ENCODE measurements at regions not wholly inside any gene's neighbourhood (a gene's known extent, or its start where the extent isn't known, plus 50 kb on each side); places are given as distances from the start of the nearest gene placed in this dataset.

DNA sequence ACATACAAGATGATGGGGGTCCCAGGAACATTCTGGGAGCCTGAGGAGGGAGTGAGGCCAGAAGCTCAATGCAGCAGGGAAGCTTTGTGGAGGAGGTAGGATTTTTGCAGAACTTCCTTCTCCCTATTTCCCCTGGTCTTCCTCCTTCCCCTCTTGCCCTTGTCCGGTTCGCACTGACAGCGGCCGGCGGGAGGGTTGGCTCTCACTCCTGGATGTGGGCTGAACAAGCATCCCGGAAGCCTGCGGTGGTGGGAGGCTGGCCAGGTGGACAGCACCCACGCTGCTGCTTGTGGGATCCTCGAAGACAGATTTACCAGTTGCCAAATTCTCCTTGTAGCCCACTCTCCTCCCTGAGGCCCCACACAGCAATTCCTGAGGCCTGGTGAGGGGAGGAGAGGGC lies 112.2 kb downstream of the KCNA5 start:
- TF ChIP-seq, protein P1, sequence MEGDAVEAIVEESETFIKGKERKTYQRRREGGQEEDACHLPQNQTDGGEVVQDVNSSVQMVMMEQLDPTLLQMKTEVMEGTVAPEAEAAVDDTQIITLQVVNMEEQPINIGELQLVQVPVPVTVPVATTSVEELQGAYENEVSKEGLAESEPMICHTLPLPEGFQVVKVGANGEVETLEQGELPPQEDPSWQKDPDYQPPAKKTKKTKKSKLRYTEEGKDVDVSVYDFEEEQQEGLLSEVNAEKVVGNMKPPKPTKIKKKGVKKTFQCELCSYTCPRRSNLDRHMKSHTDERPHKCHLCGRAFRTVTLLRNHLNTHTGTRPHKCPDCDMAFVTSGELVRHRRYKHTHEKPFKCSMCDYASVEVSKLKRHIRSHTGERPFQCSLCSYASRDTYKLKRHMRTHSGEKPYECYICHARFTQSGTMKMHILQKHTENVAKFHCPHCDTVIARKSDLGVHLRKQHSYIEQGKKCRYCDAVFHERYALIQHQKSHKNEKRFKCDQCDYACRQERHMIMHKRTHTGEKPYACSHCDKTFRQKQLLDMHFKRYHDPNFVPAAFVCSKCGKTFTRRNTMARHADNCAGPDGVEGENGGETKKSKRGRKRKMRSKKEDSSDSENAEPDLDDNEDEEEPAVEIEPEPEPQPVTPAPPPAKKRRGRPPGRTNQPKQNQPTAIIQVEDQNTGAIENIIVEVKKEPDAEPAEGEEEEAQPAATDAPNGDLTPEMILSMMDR (IDR thresholded peaks at IDR 0.05): no peak
- TF ChIP-seq POLR2A (IDR thresholded peaks at IDR 0.05): no peak

Measured in lower leg skin (tissue), 3 donors.